GM23338 (cell line): ENCODE measurements at regions not wholly inside any gene's neighbourhood (a gene's known extent, or its start where the extent isn't known, plus 50 kb on each side); places are given as distances from the start of the nearest gene placed in this dataset.

Experiments used
- EZH2 ChIP-seq: fragments of 200-600 bp; sonication (generic); IDR thresholded peaks from one replicate; pipeline ENCODE4 v1.8.0; 2017; ENCODE audit warnings: antibody characterized with exemption, mild to moderate bottlenecking, low read depth; ENCODE audit not compliant: unreplicated experiment
- EZH2phosphoT487 ChIP-seq: fragments of 200-600 bp; sonication (generic); IDR thresholded peaks from one replicate; pipeline ENCODE4 v1.8.1; 2018; ENCODE audit warnings: antibody characterized with exemption; ENCODE audit not compliant: unreplicated experiment
- NANOG ChIP-seq: IDR thresholded peaks from 2 replicates; pipeline ENCODE4 v1.6.1; 2016; ENCODE audit warnings: antibody characterized with exemption, borderline replicate concordance
- POLR2AphosphoS5 ChIP-seq: IDR thresholded peaks from 2 replicates; pipeline ENCODE4 v1.6.1; 2016; ENCODE audit warnings: antibody characterized with exemption, low read depth
- STAT1 ChIP-seq: IDR thresholded peaks from one replicate; pipeline ENCODE4 v1.6.1; 2016; ENCODE audit warnings: antibody characterized with exemption; ENCODE audit not compliant: unreplicated experiment
- ZNF114 ChIP-seq: fragments of 250-450 bp; sonication (Bioruptor Pico); IDR thresholded peaks from 2 replicates; pipeline ENCODE4 v1.5.0; 2020; ENCODE audit warnings: mild to moderate bottlenecking, moderate library complexity
- TF ChIP-seq, protein P1 (sequence below): IDR thresholded peaks from one replicate; pipeline ENCODE4 v1.6.1; 2018; ENCODE audit warnings: antibody characterized with exemption; ENCODE audit not compliant: unreplicated experiment
- TF ChIP-seq, protein P2 (sequence below), 2 experiments: fragments of 200-600 bp in 1 of 2; sonication (generic) in 1 of 2; conservative IDR thresholded peaks; 2 replicates each; pipeline versions ENCODE4 v1.5.1 to v1.6.1; 2016 to 2017; ENCODE audit warnings: antibody characterized with exemption in 2 of 2, low read depth in 2 of 2, mild to moderate bottlenecking in 2 of 2, moderate library complexity in 1 of 2
- TF ChIP-seq, protein P3 (sequence below): IDR thresholded peaks from 2 replicates; pipeline ENCODE4 v1.6.1; 2016; ENCODE audit warnings: antibody characterized with exemption

DNA sequence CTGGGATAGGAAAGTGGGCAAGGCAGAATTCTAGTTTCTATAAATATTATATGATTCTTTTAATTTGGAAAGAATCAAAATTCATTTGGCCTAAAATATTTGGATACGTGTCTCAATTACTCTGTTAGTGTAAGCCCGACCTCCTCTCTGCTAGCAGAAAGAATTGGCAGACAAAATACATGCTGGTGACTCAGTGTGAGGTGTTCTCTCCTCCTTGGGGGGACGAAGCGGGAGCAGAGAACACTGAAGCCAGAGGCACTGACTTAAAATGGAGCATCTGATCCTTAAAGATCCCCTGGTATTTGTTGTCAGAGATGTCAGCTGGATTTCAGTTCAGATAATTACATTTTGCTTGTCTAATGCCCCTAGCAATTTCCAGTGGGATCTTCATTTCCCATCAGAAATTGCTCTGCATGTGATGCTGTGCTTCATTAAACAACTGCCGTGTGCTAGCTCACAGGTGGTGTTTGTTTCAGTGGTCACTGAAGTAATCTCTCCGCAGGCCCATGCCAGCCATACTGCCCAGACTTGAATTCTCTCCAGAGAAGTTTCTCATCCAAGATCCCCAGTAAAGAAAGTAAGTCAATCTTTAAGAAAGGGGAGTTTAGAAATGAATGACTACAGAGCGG, 188.7 kb upstream of the TLL1 start:
- TF ChIP-seq, protein P1, sequence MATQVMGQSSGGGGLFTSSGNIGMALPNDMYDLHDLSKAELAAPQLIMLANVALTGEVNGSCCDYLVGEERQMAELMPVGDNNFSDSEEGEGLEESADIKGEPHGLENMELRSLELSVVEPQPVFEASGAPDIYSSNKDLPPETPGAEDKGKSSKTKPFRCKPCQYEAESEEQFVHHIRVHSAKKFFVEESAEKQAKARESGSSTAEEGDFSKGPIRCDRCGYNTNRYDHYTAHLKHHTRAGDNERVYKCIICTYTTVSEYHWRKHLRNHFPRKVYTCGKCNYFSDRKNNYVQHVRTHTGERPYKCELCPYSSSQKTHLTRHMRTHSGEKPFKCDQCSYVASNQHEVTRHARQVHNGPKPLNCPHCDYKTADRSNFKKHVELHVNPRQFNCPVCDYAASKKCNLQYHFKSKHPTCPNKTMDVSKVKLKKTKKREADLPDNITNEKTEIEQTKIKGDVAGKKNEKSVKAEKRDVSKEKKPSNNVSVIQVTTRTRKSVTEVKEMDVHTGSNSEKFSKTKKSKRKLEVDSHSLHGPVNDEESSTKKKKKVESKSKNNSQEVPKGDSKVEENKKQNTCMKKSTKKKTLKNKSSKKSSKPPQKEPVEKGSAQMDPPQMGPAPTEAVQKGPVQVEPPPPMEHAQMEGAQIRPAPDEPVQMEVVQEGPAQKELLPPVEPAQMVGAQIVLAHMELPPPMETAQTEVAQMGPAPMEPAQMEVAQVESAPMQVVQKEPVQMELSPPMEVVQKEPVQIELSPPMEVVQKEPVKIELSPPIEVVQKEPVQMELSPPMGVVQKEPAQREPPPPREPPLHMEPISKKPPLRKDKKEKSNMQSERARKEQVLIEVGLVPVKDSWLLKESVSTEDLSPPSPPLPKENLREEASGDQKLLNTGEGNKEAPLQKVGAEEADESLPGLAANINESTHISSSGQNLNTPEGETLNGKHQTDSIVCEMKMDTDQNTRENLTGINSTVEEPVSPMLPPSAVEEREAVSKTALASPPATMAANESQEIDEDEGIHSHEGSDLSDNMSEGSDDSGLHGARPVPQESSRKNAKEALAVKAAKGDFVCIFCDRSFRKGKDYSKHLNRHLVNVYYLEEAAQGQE, result no peak
- TF ChIP-seq, protein P2, sequence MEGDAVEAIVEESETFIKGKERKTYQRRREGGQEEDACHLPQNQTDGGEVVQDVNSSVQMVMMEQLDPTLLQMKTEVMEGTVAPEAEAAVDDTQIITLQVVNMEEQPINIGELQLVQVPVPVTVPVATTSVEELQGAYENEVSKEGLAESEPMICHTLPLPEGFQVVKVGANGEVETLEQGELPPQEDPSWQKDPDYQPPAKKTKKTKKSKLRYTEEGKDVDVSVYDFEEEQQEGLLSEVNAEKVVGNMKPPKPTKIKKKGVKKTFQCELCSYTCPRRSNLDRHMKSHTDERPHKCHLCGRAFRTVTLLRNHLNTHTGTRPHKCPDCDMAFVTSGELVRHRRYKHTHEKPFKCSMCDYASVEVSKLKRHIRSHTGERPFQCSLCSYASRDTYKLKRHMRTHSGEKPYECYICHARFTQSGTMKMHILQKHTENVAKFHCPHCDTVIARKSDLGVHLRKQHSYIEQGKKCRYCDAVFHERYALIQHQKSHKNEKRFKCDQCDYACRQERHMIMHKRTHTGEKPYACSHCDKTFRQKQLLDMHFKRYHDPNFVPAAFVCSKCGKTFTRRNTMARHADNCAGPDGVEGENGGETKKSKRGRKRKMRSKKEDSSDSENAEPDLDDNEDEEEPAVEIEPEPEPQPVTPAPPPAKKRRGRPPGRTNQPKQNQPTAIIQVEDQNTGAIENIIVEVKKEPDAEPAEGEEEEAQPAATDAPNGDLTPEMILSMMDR (conservative IDR thresholded peaks at IDR 0.05; ENCODE audit: low read depth in 2 of 2), result no peak
- no peak for TF ChIP-seq POLR2AphosphoS5
- TF ChIP-seq EZH2phosphoT487, result no peak
- TF ChIP-seq EZH2, result no peak
- no peak for TF ChIP-seq NANOG
- TF ChIP-seq ZNF114 (CRISPR knock-in tag), result no peak
- TF ChIP-seq STAT1, result no peak
- TF ChIP-seq, protein P3, sequence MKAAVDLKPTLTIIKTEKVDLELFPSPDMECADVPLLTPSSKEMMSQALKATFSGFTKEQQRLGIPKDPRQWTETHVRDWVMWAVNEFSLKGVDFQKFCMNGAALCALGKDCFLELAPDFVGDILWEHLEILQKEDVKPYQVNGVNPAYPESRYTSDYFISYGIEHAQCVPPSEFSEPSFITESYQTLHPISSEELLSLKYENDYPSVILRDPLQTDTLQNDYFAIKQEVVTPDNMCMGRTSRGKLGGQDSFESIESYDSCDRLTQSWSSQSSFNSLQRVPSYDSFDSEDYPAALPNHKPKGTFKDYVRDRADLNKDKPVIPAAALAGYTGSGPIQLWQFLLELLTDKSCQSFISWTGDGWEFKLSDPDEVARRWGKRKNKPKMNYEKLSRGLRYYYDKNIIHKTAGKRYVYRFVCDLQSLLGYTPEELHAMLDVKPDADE, result no peak
